ENCODE measurements at regions not wholly inside any gene's neighbourhood (a gene's known extent, or its start where the extent isn't known, plus 50 kb on each side); places are given as distances from the start of the nearest gene placed in this dataset.

DNA sequence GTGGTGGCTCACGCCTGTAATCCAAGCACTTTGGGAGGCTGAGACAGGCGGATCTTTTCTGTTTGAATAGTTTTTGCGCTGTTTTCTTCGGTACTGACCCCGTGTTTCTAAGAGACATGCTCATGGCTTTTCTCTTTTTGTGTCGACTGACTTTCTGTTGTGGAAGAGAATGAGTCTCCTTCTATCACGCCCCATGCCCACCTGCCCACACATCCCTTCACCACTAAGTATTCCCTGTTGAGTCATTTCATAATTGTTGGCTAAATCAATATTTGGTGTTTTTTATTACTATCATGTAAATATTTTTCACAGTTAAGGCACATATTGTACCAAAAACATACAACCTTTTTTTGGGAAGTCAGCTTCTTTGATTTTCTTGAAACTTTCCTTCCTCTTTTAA, 198.8 kb upstream of the TWIST2 start:
- no peak for TF ChIP-seq CTCF (IDR thresholded peaks at IDR 0.05; ENCODE audit: control insufficient read depth, extremely low read depth, insufficient read depth)
- H3K4me3 ChIP-seq (ENCODE audit: low read depth, low read length), result no peak overlapping the region
- no peak for DNase-seq (ENCODE audit: low read depth)

GRCh38 chr2:238649936-238650518, 197.9 kb upstream of the TWIST2 start:
- no peak for TF ChIP-seq CTCF (IDR thresholded peaks at IDR 0.05; ENCODE audit: control insufficient read depth, extremely low read depth, insufficient read depth)
- no peak overlapping the region for H3K4me3 ChIP-seq (ENCODE audit: low read depth, low read length)
- no peak for DNase-seq (ENCODE audit: low read depth)

- TF ChIP-seq CTCF (IDR thresholded peaks at IDR 0.05; ENCODE audit: control insufficient read depth, extremely low read depth, insufficient read depth), result no peak
- no peak overlapping the region for H3K4me3 ChIP-seq (ENCODE audit: low read depth, low read length)
- DNase-seq (ENCODE audit: low read depth), result no peak
Observed at GRCh38 chr2:238650536-238650935, 197.3 kb upstream of the TWIST2 start.

DNA sequence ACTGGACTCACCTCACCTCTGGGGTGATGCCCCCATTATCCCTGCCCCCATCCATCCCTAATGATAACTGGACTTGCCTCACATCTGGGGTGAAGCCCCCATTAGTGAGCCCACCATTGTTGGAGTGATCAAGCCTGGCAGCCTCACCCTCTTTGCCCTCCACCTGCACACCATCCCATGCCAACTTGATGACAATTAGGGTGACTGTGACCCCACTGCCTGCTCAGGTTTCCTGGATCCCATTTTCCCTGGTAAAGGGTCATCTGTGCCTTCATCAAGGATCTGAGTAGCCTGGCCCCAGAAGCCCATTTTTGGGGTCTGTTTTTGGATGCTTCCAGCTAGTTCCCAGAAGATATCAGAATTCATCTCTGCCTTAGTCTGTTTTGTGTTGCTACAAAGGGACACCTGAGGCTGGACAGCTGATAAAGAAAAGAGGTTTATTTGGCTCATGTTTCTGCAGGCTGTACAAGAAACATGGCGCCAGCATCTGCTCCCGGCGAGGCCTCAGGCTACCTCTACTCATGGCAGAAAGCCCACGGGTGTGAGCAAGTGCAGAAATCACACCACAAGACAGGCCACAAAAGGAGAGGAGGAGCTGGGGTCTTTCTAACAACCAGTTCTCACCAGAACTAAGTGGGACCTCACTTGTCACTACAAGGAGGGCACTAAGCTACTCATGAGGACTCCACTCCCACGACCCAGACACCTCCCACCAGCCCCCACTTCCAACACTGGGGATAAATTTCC, 196.4 kb upstream of the TWIST2 start:
- no peak for TF ChIP-seq CTCF (IDR thresholded peaks at IDR 0.05; ENCODE audit: control insufficient read depth, extremely low read depth, insufficient read depth)

DNA sequence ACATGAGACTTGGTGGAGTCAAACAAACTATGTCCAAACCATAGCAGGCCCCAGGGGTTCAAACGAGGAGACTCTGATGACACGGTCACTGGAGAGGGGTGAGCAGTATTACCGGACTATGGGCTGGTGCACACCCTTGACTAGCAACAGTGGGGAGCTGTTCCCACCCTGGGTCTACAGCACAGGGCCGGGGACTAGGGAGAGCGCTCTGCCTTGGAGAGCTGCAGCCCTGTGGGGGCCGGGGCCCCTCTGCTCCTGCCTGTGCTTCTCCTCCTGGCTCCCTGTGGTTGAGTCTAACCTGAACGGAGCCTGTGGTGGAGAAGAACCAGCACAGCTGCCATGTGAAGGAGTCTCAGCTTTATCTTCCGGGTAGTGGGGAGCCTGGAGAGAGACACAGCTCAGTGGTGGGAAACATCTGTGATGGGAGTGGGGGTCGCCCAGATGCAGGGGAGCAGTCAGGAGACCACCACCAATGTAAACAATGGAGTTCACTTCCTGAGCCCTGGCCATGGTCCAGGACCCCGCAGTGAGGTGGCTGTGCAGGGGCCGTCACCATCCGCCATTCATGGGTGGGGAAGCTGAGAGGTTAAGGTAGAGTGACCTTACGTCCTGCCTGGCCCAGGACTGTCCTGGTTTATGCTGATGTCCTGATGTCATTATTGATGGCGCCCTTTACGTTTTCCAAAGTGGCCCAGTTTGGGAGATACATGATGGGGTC, 195.7 kb upstream of the TWIST2 start:
- no peak for DNase-seq (ENCODE audit: low read depth)
- no peak overlapping the region for H3K4me3 ChIP-seq (ENCODE audit: low read depth, low read length)
- TF ChIP-seq CTCF (IDR thresholded peaks at IDR 0.05; ENCODE audit: control insufficient read depth, extremely low read depth, insufficient read depth), result no peak

More for the DNA sequence above, 196.4 kb upstream of the TWIST2 start:
- no peak overlapping the region for H3K4me3 ChIP-seq (ENCODE audit: low read depth, low read length)
- no peak for DNase-seq (ENCODE audit: low read depth)

DNA sequence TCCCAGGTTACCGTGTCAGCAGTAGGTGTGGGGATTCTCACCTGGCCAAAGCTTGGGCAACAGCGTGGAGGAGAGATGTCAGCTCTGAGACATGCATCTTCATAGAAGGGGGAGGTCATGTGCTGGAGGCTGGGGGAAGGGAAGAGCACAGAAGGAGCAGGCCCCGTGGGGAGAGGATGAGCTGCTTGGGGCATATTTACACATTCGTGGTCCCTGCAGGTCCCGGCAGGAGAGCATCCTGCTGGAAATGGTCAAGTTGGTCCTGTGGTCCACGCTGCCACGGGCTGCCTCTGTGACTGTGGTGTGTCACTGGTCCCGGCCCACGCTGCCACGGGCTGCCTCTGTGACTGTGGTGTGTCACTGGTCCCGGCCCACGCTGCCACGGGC, 195.1 kb upstream of the TWIST2 start:
- no peak for TF ChIP-seq CTCF (IDR thresholded peaks at IDR 0.05; ENCODE audit: control insufficient read depth, extremely low read depth, insufficient read depth)
- H3K4me3 ChIP-seq (ENCODE audit: low read depth, low read length), result no peak overlapping the region
- DNase-seq (ENCODE audit: low read depth), result no peak
